Keratinocyte (primary cell): ENCODE measurements at regions not wholly inside any gene's neighbourhood (a gene's known extent, or its start where the extent isn't known, plus 50 kb on each side); places are given as distances from the start of the nearest gene placed in this dataset.

Experiments used
- DNase-seq: peaks from one replicate; pipeline ENCODE4 v3.0.0-alpha.2; 2011; ENCODE audit warnings: low read depth, missing footprints, low spot score
- FAIRE-seq: peaks from 2 replicates; lab custom pipeline; 2011; peaks lifted over from hg19 to GRCh38; lab: Jason Lieb, UNC
- H2AFZ ChIP-seq: 2 replicates; pipeline ENCODE4 v1.6.0; 2012; ENCODE audit warnings: low read length, control low read depth, inconsistent platforms; ENCODE audit not compliant: control insufficient read depth
- H3K27ac ChIP-seq: 2 replicates; pipeline ENCODE4 v1.5.1; 2011; ENCODE audit warnings: low read length; ENCODE audit not compliant: control insufficient read depth, insufficient read depth
- H3K27me3 ChIP-seq: 3 replicates; pipeline ENCODE4 v1.6.0; 2011; ENCODE audit warnings: low read length; ENCODE audit not compliant: control insufficient read depth, insufficient read depth; ENCODE audit errors: extremely low read depth
- H3K36me3 ChIP-seq, 2 experiments: 2 replicates in 1 of 2; 3 replicates in 1 of 2; pipeline ENCODE4 v1.5.1; 2011; ENCODE audit warnings: low read length in 2 of 2, mild to moderate bottlenecking in 1 of 2; ENCODE audit not compliant: control insufficient read depth in 2 of 2, insufficient read depth in 2 of 2; ENCODE audit errors: extremely low read depth in 1 of 2
- H3K4me1 ChIP-seq: 3 replicates; pipeline ENCODE4 v1.5.1; 2011; ENCODE audit warnings: low read length; ENCODE audit not compliant: control insufficient read depth, insufficient read depth; ENCODE audit errors: extremely low read depth
- H3K4me2 ChIP-seq: 3 replicates; pipeline ENCODE4 v1.6.0; 2011; ENCODE audit warnings: low read depth, low read length; ENCODE audit not compliant: control insufficient read depth, insufficient read depth; ENCODE audit errors: extremely low read depth
- H3K4me3 ChIP-seq, 3 experiments: fragments of 200-600 bp in 1 of 3; sonication (generic) in 1 of 3; 2 replicates in 2 of 3; 3 replicates in 1 of 3; pipeline ENCODE4 v1.5.1; 2011 to 2016; ENCODE audit warnings: low read length in 3 of 3, mild to moderate bottlenecking in 3 of 3, control low read depth in 2 of 3, inconsistent platforms in 1 of 3, low read depth in 1 of 3, mixed read lengths in 1 of 3, mixed run types in 1 of 3, moderate library complexity in 1 of 3; ENCODE audit not compliant: control insufficient read depth in 2 of 3, insufficient read depth in 2 of 3; ENCODE audit errors: extremely low read depth in 1 of 3
- H3K79me2 ChIP-seq: 2 replicates; pipeline ENCODE4 v1.6.0; 2012; ENCODE audit warnings: low read length; ENCODE audit not compliant: control insufficient read depth, insufficient read depth
- H3K9ac ChIP-seq: 3 replicates; pipeline ENCODE4 v1.6.0; 2011; ENCODE audit warnings: low read length; ENCODE audit not compliant: control insufficient read depth, insufficient read depth; ENCODE audit errors: extremely low read depth
- H3K9me1 ChIP-seq: 3 replicates; pipeline ENCODE4 v1.6.0; 2011; ENCODE audit warnings: low read length; ENCODE audit not compliant: control insufficient read depth, insufficient read depth; ENCODE audit errors: extremely low read depth
- H3K9me3 ChIP-seq: 2 replicates; pipeline ENCODE4 v1.5.1; 2012; ENCODE audit warnings: low read depth, low read length; ENCODE audit not compliant: control insufficient read depth
- H4K20me1 ChIP-seq: 3 replicates; pipeline ENCODE4 v1.6.0; 2011; ENCODE audit warnings: low read length; ENCODE audit not compliant: control insufficient read depth, insufficient read depth; ENCODE audit errors: extremely low read depth
- EZH2 ChIP-seq: IDR thresholded peaks from one replicate; pipeline ENCODE4 v1.6.1; 2012; ENCODE audit warnings: inconsistent platforms, mild to moderate bottlenecking, low read length, moderate library complexity
- dilution Hi-C: fragments of 300-500 bp; cut with MboI; formaldehyde crosslinking; loops from one replicate; pipeline ENCODE4 v1.7.0; 2020; ENCODE audit warnings: low sequenced_read_pairs; ENCODE audit not compliant: extremely low pct_ligation_motif_present
- TF ChIP-seq, protein P1 (sequence below), 3 experiments: IDR thresholded peaks in 1 of 3; conservative IDR thresholded peaks in 1 of 3; optimal IDR thresholded peaks in 1 of 3; 2 replicates in 2 of 3; 3 replicates in 1 of 3; pipeline versions ENCODE3 to v1.5.1; 2011; ENCODE audit warnings: low read length in 3 of 3, mild to moderate bottlenecking in 3 of 3, moderate library complexity in 2 of 3, control low read depth in 1 of 3, inconsistent platforms in 1 of 3; ENCODE audit not compliant: insufficient read depth in 2 of 3; ENCODE audit errors: extremely low read depth in 1 of 3

DNA sequence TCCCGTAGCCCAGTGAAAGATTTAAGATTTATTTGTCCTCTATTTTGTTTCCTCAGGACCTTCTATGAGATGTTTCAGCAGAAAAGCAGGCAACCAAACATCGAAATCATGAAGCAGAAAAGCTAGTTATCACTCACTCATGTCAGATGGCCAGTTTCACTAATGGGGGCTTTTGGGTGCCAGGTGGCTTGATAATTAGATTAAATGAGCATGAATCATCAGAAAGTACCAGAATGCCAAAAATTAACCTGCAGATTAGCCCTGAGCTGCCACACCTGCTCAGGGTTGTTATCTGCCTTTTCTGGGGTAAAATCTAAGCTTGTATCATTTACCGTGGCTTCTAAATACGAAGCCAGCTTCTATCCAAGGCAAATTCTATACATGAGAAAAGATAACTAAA lies 1017.5 kb downstream of the XPNPEP1 start:
- dilution Hi-C loops: no loop called here
- no peak for DNase-seq
- no peak overlapping the region for H3K27ac ChIP-seq
- no peaks in the 10 kb centered on the region for H3K9me1 ChIP-seq
- H4K20me1 ChIP-seq: no peaks in the 10 kb centered on the region
- no peak overlapping the region for H3K9ac ChIP-seq
- no peak overlapping the region for H3K4me3 ChIP-seq
- no peak overlapping the region for H3K4me2 ChIP-seq
- H3K79me2 ChIP-seq: no peaks in the 10 kb centered on the region
- no peaks in the 10 kb centered on the region for H3K36me3 ChIP-seq
- no peaks in the 10 kb centered on the region for H3K27me3 ChIP-seq
- no peak for FAIRE-seq
- no peak overlapping the region for H2AFZ ChIP-seq
- no peaks in the 10 kb centered on the region for H3K9me3 ChIP-seq
- no peak for TF ChIP-seq EZH2
- TF ChIP-seq, protein P1, sequence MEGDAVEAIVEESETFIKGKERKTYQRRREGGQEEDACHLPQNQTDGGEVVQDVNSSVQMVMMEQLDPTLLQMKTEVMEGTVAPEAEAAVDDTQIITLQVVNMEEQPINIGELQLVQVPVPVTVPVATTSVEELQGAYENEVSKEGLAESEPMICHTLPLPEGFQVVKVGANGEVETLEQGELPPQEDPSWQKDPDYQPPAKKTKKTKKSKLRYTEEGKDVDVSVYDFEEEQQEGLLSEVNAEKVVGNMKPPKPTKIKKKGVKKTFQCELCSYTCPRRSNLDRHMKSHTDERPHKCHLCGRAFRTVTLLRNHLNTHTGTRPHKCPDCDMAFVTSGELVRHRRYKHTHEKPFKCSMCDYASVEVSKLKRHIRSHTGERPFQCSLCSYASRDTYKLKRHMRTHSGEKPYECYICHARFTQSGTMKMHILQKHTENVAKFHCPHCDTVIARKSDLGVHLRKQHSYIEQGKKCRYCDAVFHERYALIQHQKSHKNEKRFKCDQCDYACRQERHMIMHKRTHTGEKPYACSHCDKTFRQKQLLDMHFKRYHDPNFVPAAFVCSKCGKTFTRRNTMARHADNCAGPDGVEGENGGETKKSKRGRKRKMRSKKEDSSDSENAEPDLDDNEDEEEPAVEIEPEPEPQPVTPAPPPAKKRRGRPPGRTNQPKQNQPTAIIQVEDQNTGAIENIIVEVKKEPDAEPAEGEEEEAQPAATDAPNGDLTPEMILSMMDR (optimal IDR thresholded peaks at IDR 0.05 in 1 of 3, IDR thresholded peaks at IDR 0.05 in 1 of 3, conservative IDR thresholded peaks at IDR 0.05 in 1 of 3; ENCODE audit: extremely low read depth in 1 of 3, insufficient read depth in 2 of 3, low read length in 3 of 3): no peak
- no peaks in the 10 kb centered on the region for H3K4me1 ChIP-seq

DNA sequence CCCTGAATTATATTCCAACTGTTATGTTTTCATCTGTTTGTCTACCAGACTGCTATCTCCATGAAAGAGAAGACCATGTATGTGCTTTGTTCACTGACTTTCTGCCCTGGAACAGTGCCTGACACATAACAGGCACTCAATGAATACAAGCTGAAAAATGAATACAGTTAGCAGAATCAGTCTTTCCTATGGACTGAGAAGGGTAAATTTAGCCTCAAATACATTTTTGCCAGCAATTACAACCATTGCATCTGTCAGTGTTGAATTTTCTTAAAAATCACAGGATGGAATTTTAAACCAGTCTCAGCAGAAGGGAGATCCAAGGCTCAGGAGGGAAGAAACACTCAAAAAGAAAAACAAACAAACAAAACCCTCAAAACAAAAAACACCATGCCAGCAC lies 1018.1 kb downstream of the XPNPEP1 start:
- FAIRE-seq: no peak
- dilution Hi-C loops: no loop called here
- Histone ChIP-seq H3K9me3 (no peaks in the 10 kb centered on the region), H3K36me3 (no peaks in the 10 kb centered on the region), H3K4me3 (no peak overlapping the region), H3K9me1 (no peaks in the 10 kb centered on the region), H3K4me1 (no peaks in the 10 kb centered on the region), H3K9ac (no peak overlapping the region), H3K27ac (no peak overlapping the region), H3K27me3 (no peaks in the 10 kb centered on the region), H3K4me2 (no peak overlapping the region), H4K20me1 (no peaks in the 10 kb centered on the region), H3K79me2 (no peaks in the 10 kb centered on the region), H2AFZ (no peak overlapping the region)
- no peak for DNase-seq
- no peak for TF ChIP-seq EZH2
- TF ChIP-seq, protein P1 (optimal IDR thresholded peaks at IDR 0.05 in 1 of 3, IDR thresholded peaks at IDR 0.05 in 1 of 3, conservative IDR thresholded peaks at IDR 0.05 in 1 of 3; ENCODE audit: extremely low read depth in 1 of 3, insufficient read depth in 2 of 3, low read length in 3 of 3): no peak
